Testis (tissue), 2 donors: ENCODE measurements at regions not wholly inside any gene's neighbourhood (a gene's known extent, or its start where the extent isn't known, plus 50 kb on each side); places are given as distances from the start of the nearest gene placed in this dataset.

Experiments
- CTCF ChIP-seq, 3 experiments: fragments of 450-650 bp in 2 of 3; fragments of 200-600 bp in 1 of 3; sonication (generic) in 1 of 3; IDR thresholded peaks; one replicate each; pipeline ENCODE4 v1.5.1; 2016 to 2019; ENCODE audit warnings: antibody characterized with exemption in 3 of 3, mild to moderate bottlenecking in 2 of 3, moderate library complexity in 1 of 3
- POLR2A ChIP-seq: fragments of 450-650 bp; IDR thresholded peaks from one replicate; pipeline ENCODE4 v1.6.1; 2017; ENCODE audit warnings: antibody characterized with exemption, mild to moderate bottlenecking, moderate library complexity

- TF ChIP-seq CTCF (IDR thresholded peaks at IDR 0.05) (no peak), POLR2A (no peak)
Observed at GRCh38 chr13:86087244-86087643, 288.0 kb upstream of the SLITRK6 start.
